ENCODE measurements at regions not wholly inside any gene's neighbourhood (a gene's known extent, or its start where the extent isn't known, plus 50 kb on each side); places are given as distances from the start of the nearest gene placed in this dataset.

DNA sequence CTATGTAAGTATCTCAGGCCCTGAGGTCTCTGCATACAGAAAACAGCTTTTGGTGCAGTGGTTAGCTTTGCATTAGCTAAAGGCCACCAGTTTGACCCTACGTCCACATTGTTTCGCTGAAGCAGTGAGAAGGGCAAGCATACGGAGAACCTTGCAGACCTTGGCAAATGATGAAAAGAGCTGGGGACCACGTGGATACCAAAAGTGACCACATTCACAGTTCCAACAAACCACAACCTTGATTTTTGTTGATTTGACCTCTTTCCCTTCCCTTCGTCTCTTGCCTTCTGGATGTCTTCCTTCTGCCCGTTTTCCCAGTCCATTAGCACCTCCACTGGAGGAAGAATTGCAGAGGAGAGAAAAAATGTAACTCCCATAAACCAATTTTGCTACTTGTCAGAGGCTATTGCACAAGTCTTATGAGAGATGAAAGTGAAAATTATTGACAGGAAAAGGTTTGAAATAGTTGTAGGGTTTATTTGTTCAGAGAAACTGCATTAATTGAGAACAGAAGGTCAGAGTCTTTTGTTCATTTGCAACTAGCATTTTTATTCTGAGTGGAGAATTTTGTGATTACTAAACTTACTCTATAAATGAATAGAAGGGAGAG lies 293.9 kb upstream of the HTR2A start:
- Histone ChIP-seq H3K4me1 (replicated peaks; ENCODE audit: insufficient read depth) (no peaks in the 10 kb centered on the region), H2AFZ (no peak overlapping the region), H3K36me3 (ENCODE audit: low read depth) (no peaks in the 10 kb centered on the region), H3K27me3 (ENCODE audit: insufficient read depth, low read depth) (no peaks in the 10 kb centered on the region), H3K9me2 (ENCODE audit: insufficient read depth) (no peaks in the 10 kb centered on the region), H3K79me2 (ENCODE audit: low read depth) (no peaks in the 10 kb centered on the region), H3F3A (ENCODE audit: insufficient read depth, low read depth) (no peaks in the 10 kb centered on the region), H3K9me3 (ENCODE audit: insufficient read depth, low read depth) (no peaks in the 10 kb centered on the region), H4K20me1 (ENCODE audit: insufficient read depth) (no peaks in the 10 kb centered on the region), H3K27ac (no peak overlapping the region), H3K4me2 (no peak overlapping the region), H3K4me3 (no peak overlapping the region)
- ChIA-PET CTCF (no interaction called here), POLR2A (ENCODE audit: unreplicated experiment) (no interaction called here)
- intact Hi-C loops (cut with micrococcal nuclease; ENCODE audit: unreplicated experiment), result no loop called here
- no peak for DNase-seq
- BruUV-seq (replicated peaks), result no TSS peak
- TF ChIP-seq, protein P1, sequence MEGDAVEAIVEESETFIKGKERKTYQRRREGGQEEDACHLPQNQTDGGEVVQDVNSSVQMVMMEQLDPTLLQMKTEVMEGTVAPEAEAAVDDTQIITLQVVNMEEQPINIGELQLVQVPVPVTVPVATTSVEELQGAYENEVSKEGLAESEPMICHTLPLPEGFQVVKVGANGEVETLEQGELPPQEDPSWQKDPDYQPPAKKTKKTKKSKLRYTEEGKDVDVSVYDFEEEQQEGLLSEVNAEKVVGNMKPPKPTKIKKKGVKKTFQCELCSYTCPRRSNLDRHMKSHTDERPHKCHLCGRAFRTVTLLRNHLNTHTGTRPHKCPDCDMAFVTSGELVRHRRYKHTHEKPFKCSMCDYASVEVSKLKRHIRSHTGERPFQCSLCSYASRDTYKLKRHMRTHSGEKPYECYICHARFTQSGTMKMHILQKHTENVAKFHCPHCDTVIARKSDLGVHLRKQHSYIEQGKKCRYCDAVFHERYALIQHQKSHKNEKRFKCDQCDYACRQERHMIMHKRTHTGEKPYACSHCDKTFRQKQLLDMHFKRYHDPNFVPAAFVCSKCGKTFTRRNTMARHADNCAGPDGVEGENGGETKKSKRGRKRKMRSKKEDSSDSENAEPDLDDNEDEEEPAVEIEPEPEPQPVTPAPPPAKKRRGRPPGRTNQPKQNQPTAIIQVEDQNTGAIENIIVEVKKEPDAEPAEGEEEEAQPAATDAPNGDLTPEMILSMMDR (conservative IDR thresholded peaks at IDR 0.05), result no peak
- TF ChIP-seq EZH2 (IDR thresholded peaks at IDR 0.05; ENCODE audit: low read depth), result no peak

DNA sequence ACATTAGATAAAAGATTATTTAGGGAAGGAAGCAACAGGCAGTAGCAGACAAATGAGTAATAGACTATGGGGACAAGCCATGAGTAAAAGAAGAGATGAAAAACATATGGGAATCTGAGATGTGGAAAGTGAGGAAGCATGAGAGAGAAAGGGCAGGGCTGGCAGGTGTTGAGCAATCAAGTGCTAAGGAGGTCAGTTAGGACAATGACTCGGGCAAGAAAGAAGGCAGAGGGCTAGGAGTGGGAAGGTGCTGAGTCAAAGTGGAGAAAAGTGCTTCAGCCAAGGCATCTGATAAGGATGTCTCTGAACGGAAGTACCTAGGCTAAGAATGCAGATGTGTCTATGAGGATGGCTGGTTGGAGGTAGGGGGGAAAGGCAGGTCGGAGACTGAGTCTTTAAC lies 291.9 kb upstream of the HTR2A start:
- peak in 1 of 2 experiments; percentile 30 for DNase-seq
- H4K20me1 ChIP-seq (ENCODE audit: insufficient read depth), result no peaks in the 10 kb centered on the region
- BruUV-seq (replicated peaks), result no TSS peak
- no peak overlapping the region for H2AFZ ChIP-seq
- H3K4me1 ChIP-seq (replicated peaks; ENCODE audit: insufficient read depth), result no peaks in the 10 kb centered on the region
- intact Hi-C loops (cut with micrococcal nuclease; ENCODE audit: unreplicated experiment), result no loop called here
- TF ChIP-seq, protein P1 (conservative IDR thresholded peaks at IDR 0.05), result no peak
- no peak for TF ChIP-seq EZH2 (IDR thresholded peaks at IDR 0.05; ENCODE audit: low read depth)
- no peaks in the 10 kb centered on the region for H3K27me3 ChIP-seq (ENCODE audit: insufficient read depth, low read depth)
- H3K9me3 ChIP-seq (ENCODE audit: insufficient read depth, low read depth), result no peaks in the 10 kb centered on the region
- no peak overlapping the region for H3K27ac ChIP-seq
- H3K36me3 ChIP-seq (ENCODE audit: low read depth), result no peaks in the 10 kb centered on the region
- ChIA-PET CTCF (no interaction called here), POLR2A (ENCODE audit: unreplicated experiment) (no interaction called here)
- H3K4me2 ChIP-seq, result no peak overlapping the region
- H3K9me2 ChIP-seq (ENCODE audit: insufficient read depth), result no peaks in the 10 kb centered on the region
- no peaks in the 10 kb centered on the region for H3K79me2 ChIP-seq (ENCODE audit: low read depth)
- no peak overlapping the region for H3K4me3 ChIP-seq
- no peaks in the 10 kb centered on the region for H3F3A ChIP-seq (ENCODE audit: insufficient read depth, low read depth)

DNA sequence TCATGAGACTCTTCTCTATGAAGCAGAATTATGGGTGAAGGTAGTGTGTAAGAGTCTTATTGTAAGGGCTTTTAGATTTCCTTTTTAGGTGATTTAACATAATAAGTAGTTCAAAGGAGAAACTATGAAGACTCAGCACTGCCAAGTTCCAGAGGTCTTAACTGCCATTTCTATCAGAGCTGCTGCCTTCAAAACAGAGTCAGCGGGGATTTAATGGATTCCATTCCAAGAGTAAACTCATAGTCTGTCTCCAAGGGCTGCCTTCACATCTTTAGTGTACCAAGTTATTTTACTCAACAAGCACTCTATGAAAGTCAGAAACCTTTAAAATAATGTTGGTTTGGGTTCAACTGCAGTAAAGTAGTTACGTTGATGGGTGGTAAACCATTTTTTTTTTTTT lies 289.6 kb upstream of the HTR2A start:
- intact Hi-C loops (cut with micrococcal nuclease; ENCODE audit: unreplicated experiment), result no loop called here
- no peaks in the 10 kb centered on the region for H3K9me3 ChIP-seq (ENCODE audit: insufficient read depth, low read depth)
- BruUV-seq (replicated peaks), result no TSS peak
- H3K9me2 ChIP-seq (ENCODE audit: insufficient read depth), result no peaks in the 10 kb centered on the region
- no peak for TF ChIP-seq EZH2 (IDR thresholded peaks at IDR 0.05; ENCODE audit: low read depth)
- TF ChIP-seq, protein P1 (conservative IDR thresholded peaks at IDR 0.05), result no peak
- H3K79me2 ChIP-seq (ENCODE audit: low read depth), result no peaks in the 10 kb centered on the region
- no peak for DNase-seq
- ChIA-PET CTCF (no interaction called here), POLR2A (ENCODE audit: unreplicated experiment) (no interaction called here)
- H4K20me1 ChIP-seq (ENCODE audit: insufficient read depth), result no peaks in the 10 kb centered on the region
- no peak overlapping the region for H3K4me3 ChIP-seq
- H3K36me3 ChIP-seq (ENCODE audit: low read depth), result no peaks in the 10 kb centered on the region
- no peaks in the 10 kb centered on the region for H3F3A ChIP-seq (ENCODE audit: insufficient read depth, low read depth)
- no peak overlapping the region for H3K27ac ChIP-seq
- H3K27me3 ChIP-seq (ENCODE audit: insufficient read depth, low read depth), result no peaks in the 10 kb centered on the region
- H2AFZ ChIP-seq, result no peak overlapping the region
- no peak overlapping the region for H3K4me2 ChIP-seq
- H3K4me1 ChIP-seq (replicated peaks; ENCODE audit: insufficient read depth), result no peaks in the 10 kb centered on the region

Measured in PC-9 (cell line).